ENCODE measurements at regions not wholly inside any gene's neighbourhood (a gene's known extent, or its start where the extent isn't known, plus 50 kb on each side); places are given as distances from the start of the nearest gene placed in this dataset.

DNA sequence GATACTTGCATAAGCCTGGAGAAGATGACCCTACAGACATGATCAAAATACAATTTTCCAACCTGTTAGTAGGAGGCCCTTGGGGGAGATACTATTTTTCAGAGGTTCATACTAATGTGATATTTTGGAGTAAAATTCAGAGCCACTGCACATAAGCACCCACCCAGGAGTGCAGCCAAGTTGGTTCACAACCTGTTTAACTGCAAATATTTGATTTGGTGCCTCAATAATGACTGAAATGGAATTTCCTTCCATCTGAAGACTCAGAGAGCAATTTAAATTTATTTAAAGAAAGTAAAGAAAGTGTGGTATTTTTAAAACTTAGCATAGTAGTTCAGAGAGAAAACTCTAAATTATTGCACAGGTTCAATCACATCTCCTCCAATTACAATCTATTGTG is 77.5 kb upstream of the FBN2 start:
- DNase-seq, result no peak
- Histone ChIP-seq H3K9me3 (no peaks in the 10 kb centered on the region), H3K27ac (no peak overlapping the region), H3K27me3 (no peaks in the 10 kb centered on the region), H3K36me3 (no peaks in the 10 kb centered on the region), H3K4me3 (no peak overlapping the region), H3K4me1 (no peaks in the 10 kb centered on the region)
- no peak for TF ChIP-seq POLR2A (IDR thresholded peaks at IDR 0.05)
- TF ChIP-seq, protein P1, sequence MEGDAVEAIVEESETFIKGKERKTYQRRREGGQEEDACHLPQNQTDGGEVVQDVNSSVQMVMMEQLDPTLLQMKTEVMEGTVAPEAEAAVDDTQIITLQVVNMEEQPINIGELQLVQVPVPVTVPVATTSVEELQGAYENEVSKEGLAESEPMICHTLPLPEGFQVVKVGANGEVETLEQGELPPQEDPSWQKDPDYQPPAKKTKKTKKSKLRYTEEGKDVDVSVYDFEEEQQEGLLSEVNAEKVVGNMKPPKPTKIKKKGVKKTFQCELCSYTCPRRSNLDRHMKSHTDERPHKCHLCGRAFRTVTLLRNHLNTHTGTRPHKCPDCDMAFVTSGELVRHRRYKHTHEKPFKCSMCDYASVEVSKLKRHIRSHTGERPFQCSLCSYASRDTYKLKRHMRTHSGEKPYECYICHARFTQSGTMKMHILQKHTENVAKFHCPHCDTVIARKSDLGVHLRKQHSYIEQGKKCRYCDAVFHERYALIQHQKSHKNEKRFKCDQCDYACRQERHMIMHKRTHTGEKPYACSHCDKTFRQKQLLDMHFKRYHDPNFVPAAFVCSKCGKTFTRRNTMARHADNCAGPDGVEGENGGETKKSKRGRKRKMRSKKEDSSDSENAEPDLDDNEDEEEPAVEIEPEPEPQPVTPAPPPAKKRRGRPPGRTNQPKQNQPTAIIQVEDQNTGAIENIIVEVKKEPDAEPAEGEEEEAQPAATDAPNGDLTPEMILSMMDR (IDR thresholded peaks at IDR 0.05), result no peak
- intact Hi-C loops (cut with DNase I), result no loop called here

DNA sequence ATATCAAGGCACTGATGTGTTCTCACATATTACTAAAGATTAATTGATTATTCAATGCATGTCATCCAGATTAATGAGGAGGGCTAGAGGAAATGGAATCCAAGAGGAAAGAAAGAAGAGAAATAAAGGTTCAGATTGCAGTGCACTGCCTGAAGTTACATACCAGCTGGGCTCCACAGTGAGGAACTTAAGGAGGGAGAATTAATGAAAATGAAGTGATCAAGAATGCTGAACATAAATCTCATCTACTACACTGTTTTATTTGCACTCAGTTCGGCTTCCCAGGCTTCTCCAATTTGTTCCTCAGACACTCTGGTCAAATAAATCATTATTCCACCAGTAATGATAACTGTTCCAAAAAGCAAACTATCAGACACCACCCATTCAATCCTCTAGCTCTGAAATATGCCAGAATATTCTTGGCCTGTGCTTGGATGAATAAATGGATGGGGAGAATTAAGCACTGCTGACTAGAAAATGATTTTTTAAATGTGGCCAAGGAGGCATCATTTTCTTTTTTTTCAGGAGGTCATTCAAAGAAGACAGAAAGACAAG is 88.6 kb upstream of the FBN2 start:
- intact Hi-C loops (cut with DNase I), result no loop called here
- Histone ChIP-seq H3K4me1 (peaks cover 0 to 7% (median 0%) of the 10 kb centered on the region in 3 donors), H3K27ac (no peak overlapping the region), H3K36me3 (no peaks in the 10 kb centered on the region), H3K4me3 (no peak overlapping the region), H3K9me3 (no peaks in the 10 kb centered on the region), H3K27me3 (no peaks in the 10 kb centered on the region)
- no peak for DNase-seq
- 33 to 42% methylated on average over 1 of the region's 1 CpG for WGBS, 2 donors
- TF ChIP-seq POLR2A (IDR thresholded peaks at IDR 0.05), result no peak
- TF ChIP-seq, protein P1 (IDR thresholded peaks at IDR 0.05), result no peak

DNA sequence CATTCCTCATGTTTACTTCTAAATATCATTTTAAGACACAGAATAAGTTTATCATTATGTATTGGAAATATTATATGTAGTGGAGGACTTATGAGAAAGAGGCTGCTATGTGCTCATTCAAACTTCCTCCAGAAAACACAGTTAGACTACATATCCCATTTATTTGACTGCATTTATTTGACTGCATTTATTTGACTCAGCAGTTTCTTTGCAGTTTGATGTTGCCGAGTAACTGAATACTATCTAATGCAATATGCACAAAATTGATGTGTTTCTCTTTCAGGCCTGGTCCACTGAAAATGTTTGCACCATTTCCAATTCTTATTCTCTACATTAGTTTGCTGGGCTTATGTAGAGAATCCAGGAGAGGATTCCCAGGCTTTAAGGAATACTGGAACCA is 89.9 kb upstream of the FBN2 start:
- 77 to 95% methylated on average over 1 of the region's 1 CpG for WGBS, 2 donors
- peaks cover 0 to 7% (median 0%) of the 10 kb centered on the region in 3 donors for H3K4me1 ChIP-seq
- no peak overlapping the region for H3K27ac ChIP-seq
- H3K27me3 ChIP-seq, result no peaks in the 10 kb centered on the region
- H3K9me3 ChIP-seq, result no peaks in the 10 kb centered on the region
- DNase-seq, result no peak
- TF ChIP-seq POLR2A (IDR thresholded peaks at IDR 0.05), result no peak
- TF ChIP-seq, protein P1 (IDR thresholded peaks at IDR 0.05), result no peak
- H3K36me3 ChIP-seq, result no peaks in the 10 kb centered on the region
- intact Hi-C loops (cut with DNase I), result no loop called here
- no peak overlapping the region for H3K4me3 ChIP-seq

DNA sequence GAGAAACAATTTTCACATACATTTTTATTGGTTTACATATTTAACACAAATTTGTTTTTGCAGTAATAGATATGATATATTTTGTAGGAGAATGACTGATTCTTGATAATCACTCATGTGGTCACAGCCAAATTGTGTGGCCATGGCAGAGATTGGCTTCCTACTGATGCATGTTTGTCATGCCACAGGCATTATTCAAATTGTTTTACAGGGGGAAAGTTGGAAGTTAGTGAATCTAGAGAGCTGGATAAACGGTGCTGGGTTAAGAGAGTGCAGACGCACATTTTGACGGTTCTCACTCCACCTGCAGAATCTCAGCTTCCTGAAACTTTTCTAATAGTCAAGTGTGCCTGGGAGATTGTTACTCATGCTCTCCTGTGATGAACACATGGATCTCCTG is 91.1 kb upstream of the FBN2 start:
- Histone ChIP-seq H3K36me3 (no peaks in the 10 kb centered on the region), H3K9me3 (no peaks in the 10 kb centered on the region), H3K27me3 (no peaks in the 10 kb centered on the region), H3K4me1 (peaks cover 0 to 7% (median 0%) of the 10 kb centered on the region in 3 donors), H3K27ac (no peak overlapping the region), H3K4me3 (no peak overlapping the region)
- WGBS, 2 donors, result 69 to 76% methylated on average over 3 of the region's 3 CpGs
- TF ChIP-seq, protein P1 (IDR thresholded peaks at IDR 0.05), result no peak
- TF ChIP-seq POLR2A (IDR thresholded peaks at IDR 0.05), result no peak
- DNase-seq, result no peak
- intact Hi-C loops (cut with DNase I), result no loop called here

DNA sequence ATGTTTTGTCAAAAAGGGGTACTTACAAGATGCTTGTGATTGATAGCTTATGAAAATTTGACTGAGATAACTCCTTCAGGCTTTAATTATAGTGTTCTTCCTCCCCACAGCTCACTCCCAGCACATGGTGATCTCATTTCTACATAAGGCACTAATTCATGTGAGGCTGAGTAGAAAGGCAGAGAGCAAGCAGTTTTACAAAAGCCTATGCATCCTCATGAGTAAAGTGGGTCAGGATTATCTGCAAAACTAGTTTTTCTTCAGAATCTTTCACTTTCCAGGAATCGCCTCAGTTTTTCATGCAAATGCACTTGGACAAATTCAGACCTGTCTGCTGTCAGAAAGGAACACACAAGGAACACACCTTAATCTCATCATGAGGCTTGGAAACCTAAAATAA is 92.1 kb upstream of the FBN2 start:
- Histone ChIP-seq H3K36me3 (no peaks in the 10 kb centered on the region), H3K4me3 (no peak overlapping the region), H3K27me3 (no peaks in the 10 kb centered on the region), H3K4me1 (peaks cover 0 to 7% (median 0%) of the 10 kb centered on the region in 3 donors), H3K27ac (no peak overlapping the region), H3K9me3 (no peaks in the 10 kb centered on the region)
- WGBS, 2 donors, result 38 to 50% methylated on average over 1 of the region's 1 CpG
- TF ChIP-seq POLR2A (IDR thresholded peaks at IDR 0.05), result no peak
- TF ChIP-seq, protein P1 (IDR thresholded peaks at IDR 0.05), result no peak
- intact Hi-C loops (cut with DNase I), result no loop called here
- no peak for DNase-seq

All from esophagus squamous epithelium (tissue), 5 donors.